NCI-H446 treated with DMSO at 0.1 percent for 48 hours (cell line): ENCODE measurements at regions not wholly inside any gene's neighbourhood (a gene's known extent, or its start where the extent isn't known, plus 50 kb on each side); places are given as distances from the start of the nearest gene placed in this dataset.
"Not testable (repeated sequence)": the region's sequence is repeated elsewhere in the genome, so short reads cannot be mapped to it uniquely, and the experiment has no call there.

Experiments used
- DNase-seq: peaks from one replicate; lab custom pipeline; 2025; lab: John Stamatoyannopoulos, UW

- DNase-seq = no peak
Measured at GRCh38 chr4:126976850-126977632, 655.7 kb upstream of the INTU start.

GRCh38 chr4:126986005-126986404, 646.8 kb upstream of the INTU start:
- DNase-seq = no peak

- no peak for DNase-seq
Measured at GRCh38 chr4:126986828-126987227, 645.9 kb upstream of the INTU start.

- peak; percentile 22 for DNase-seq
Measured at GRCh38 chr4:126991965-126992364, 640.8 kb upstream of the INTU start.

- DNase-seq = no peak
Measured at GRCh38 chr4:126992910-126993309, 639.8 kb upstream of the INTU start.

GRCh38 chr4:126993351-126993750, 639.4 kb upstream of the INTU start:
- DNase-seq = no peak

- no peak for DNase-seq
Measured at GRCh38 chr4:126995235-126995634, 637.5 kb upstream of the INTU start.

GRCh38 chr4:127000110-127000509, 632.6 kb upstream of the INTU start:
- DNase-seq = peak; percentile 15

- no peak for DNase-seq
Measured at GRCh38 chr4:127000846-127001245, 631.9 kb upstream of the INTU start.

- no peak for DNase-seq
Measured at GRCh38 chr4:127001933-127002332, 630.8 kb upstream of the INTU start.

- peak; percentile 25 for DNase-seq
Measured at GRCh38 chr4:127006446-127006877, 626.3 kb upstream of the INTU start.

- no peak for DNase-seq
Measured at GRCh38 chr4:127007305-127007704, 625.5 kb upstream of the INTU start.

- peak; percentile 87 for DNase-seq
Measured at GRCh38 chr4:127012549-127012948, 620.2 kb upstream of the INTU start.

GRCh38 chr4:127015667-127016117, 617.1 kb upstream of the INTU start:
- DNase-seq = peak; percentile 19

GRCh38 chr4:127018381-127018780, 614.4 kb upstream of the INTU start:
- DNase-seq = no peak

- DNase-seq = not testable (repeated sequence)
Measured at GRCh38 chr4:127020831-127021230, 611.9 kb upstream of the INTU start.

- DNase-seq = no peak
Measured at GRCh38 chr4:127036296-127036695, 596.5 kb upstream of the INTU start.

GRCh38 chr4:127045861-127046260, 586.9 kb upstream of the INTU start:
- DNase-seq = no peak

GRCh38 chr4:127047930-127048329, 584.8 kb upstream of the INTU start:
- no peak for DNase-seq

- DNase-seq = no peak
Measured at GRCh38 chr4:127048376-127049044, 584.2 kb upstream of the INTU start.

- DNase-seq = no peak
Measured at GRCh38 chr4:127049526-127049925, 583.2 kb upstream of the INTU start.

GRCh38 chr4:127052742-127053141, 580.0 kb upstream of the INTU start:
- no peak for DNase-seq

GRCh38 chr4:127055357-127055756, 577.4 kb upstream of the INTU start:
- peak; percentile 93 for DNase-seq
